H1 (cell line): ENCODE measurements at regions not wholly inside any gene's neighbourhood (a gene's known extent, or its start where the extent isn't known, plus 50 kb on each side); places are given as distances from the start of the nearest gene placed in this dataset.

Experiments used
- CTCF ChIA-PET: fragments of 300-600 bp; sonication (Branson Sonifier 250); formaldehyde crosslinking; loops from one replicate; lab custom pipeline; 2021; ENCODE audit not compliant: partially characterized antibody; lab: Charles Lee
- POLR2A ChIA-PET: fragments of 300-600 bp; sonication (Branson Sonifier 250); formaldehyde crosslinking; loops from one replicate; lab custom pipeline; 2021; ENCODE audit warnings: inconsistent platforms; ENCODE audit not compliant: partially characterized antibody; lab: Charles Lee
- DNase-seq, 2 experiments: peaks; one replicate each; pipeline versions ENCODE4 v3.0.0 to v3.0.0-alpha.2; 2010 to 2022; ENCODE audit warnings: low spot score in 2 of 2, low read depth in 1 of 2, mixed read lengths in 1 of 2
- FAIRE-seq: peaks from 2 replicates; lab custom pipeline; 2011; peaks lifted over from hg19 to GRCh38; lab: Jason Lieb, UNC
- H2AFZ ChIP-seq: 2 replicates; pipeline ENCODE4 v1.8.1; 2012; ENCODE audit warnings: low read length, inconsistent platforms
- H2AK5ac ChIP-seq: 2 replicates; pipeline ENCODE4 v1.6.1; 2013; ENCODE audit warnings: low read depth, low read length
- H2BK120ac ChIP-seq: replicated peaks from 2 replicates; pipeline ENCODE3; 2013; ENCODE audit warnings: low read depth, low read length, inconsistent platforms
- H2BK12ac ChIP-seq: 2 replicates; pipeline ENCODE4 v1.6.1; 2013; ENCODE audit warnings: low read depth, low read length
- H2BK15ac ChIP-seq: 2 replicates; pipeline ENCODE4 v1.6.1; 2013; ENCODE audit warnings: low read length
- H2BK20ac ChIP-seq: 2 replicates; pipeline ENCODE4 v1.6.1; 2013; ENCODE audit warnings: low read length
- H2BK5ac ChIP-seq: 2 replicates; pipeline ENCODE4 v1.6.1; 2013; ENCODE audit warnings: low read depth, low read length
- H3K14ac ChIP-seq: 2 replicates; pipeline ENCODE4 v1.6.1; 2013; ENCODE audit warnings: inconsistent platforms; ENCODE audit not compliant: insufficient read length
- H3K18ac ChIP-seq: 2 replicates; pipeline ENCODE4 v1.6.1; 2013; ENCODE audit warnings: low read length; ENCODE audit errors: extremely low read depth
- H3K23ac ChIP-seq: 2 replicates; pipeline ENCODE4 v1.6.1; 2013; ENCODE audit warnings: inconsistent platforms; ENCODE audit not compliant: insufficient read length
- H3K23me2 ChIP-seq: 2 replicates; pipeline ENCODE4 v1.6.1; 2013; ENCODE audit warnings: low read depth, low read length
- H3K27ac ChIP-seq: 2 replicates; pipeline ENCODE4 v1.6.1; 2011; ENCODE audit warnings: low read depth, low read length, inconsistent platforms
- H3K27me3 ChIP-seq, 4 experiments: replicated peaks in 1 of 4; 1 replicate in 1 of 4; 2 replicates in 3 of 4; pipeline versions ENCODE4 v1.6.1 to v1.8.1; 2011 to 2013; ENCODE audit warnings: low read length in 3 of 4, mild to moderate bottlenecking in 3 of 4, inconsistent platforms in 2 of 4, mixed read lengths in 2 of 4, moderate library complexity in 1 of 4; ENCODE audit not compliant: control insufficient read depth in 3 of 4, insufficient read depth in 3 of 4; ENCODE audit errors: extremely low read depth in 1 of 4
- H3K36me3 ChIP-seq, 4 experiments: 2 replicates each; pipeline versions ENCODE4 v1.6.1 to v1.8.1; 2011 to 2013; ENCODE audit warnings: mild to moderate bottlenecking in 4 of 4, low read length in 3 of 4, moderate library complexity in 2 of 4, control low read depth in 1 of 4, inconsistent platforms in 1 of 4; ENCODE audit not compliant: insufficient read depth in 4 of 4, control insufficient read depth in 2 of 4
- H3K4ac ChIP-seq: replicated peaks from 2 replicates; pipeline ENCODE3; 2013; ENCODE audit warnings: low read length, low read depth, mixed read lengths, inconsistent platforms; ENCODE audit not compliant: insufficient read length
- H3K4me1 ChIP-seq, 4 experiments: replicated peaks in 1 of 4; 1 replicate in 1 of 4; 2 replicates in 3 of 4; pipeline versions ENCODE4 v1.6.1 to v1.8.1; 2011 to 2013; ENCODE audit warnings: low read length in 3 of 4, inconsistent platforms in 2 of 4, mixed read lengths in 1 of 4; ENCODE audit not compliant: insufficient read depth in 4 of 4, control insufficient read depth in 3 of 4
- H3K4me2 ChIP-seq, 2 experiments: 2 replicates each; pipeline versions ENCODE4 v1.6.1 to v1.8.1; 2011 to 2013; ENCODE audit warnings: low read depth in 2 of 2, low read length in 2 of 2, control low read depth in 1 of 2, inconsistent platforms in 1 of 2, mild to moderate bottlenecking in 1 of 2; ENCODE audit not compliant: insufficient read depth in 1 of 2
- H3K4me3 ChIP-seq, 4 experiments: fragments of 200-600, 300-600 bp in 1 of 4; sonication (generic), shearing (Covaris generic), sonication (Bioruptor Twin) in 1 of 4; 2 replicates each; pipeline versions ENCODE4 v1.5.1 to v1.8.1; 2011 to 2016; ENCODE audit warnings: low read length in 4 of 4, low read depth in 3 of 4, control low read depth in 2 of 4, inconsistent platforms in 2 of 4, mild to moderate bottlenecking in 2 of 4, mixed read lengths in 1 of 4, moderate library complexity in 1 of 4; ENCODE audit not compliant: insufficient read depth in 2 of 4; ENCODE audit errors: extremely low read depth in 1 of 4
- H3K56ac ChIP-seq: replicated peaks from 2 replicates; pipeline ENCODE3; 2013; ENCODE audit warnings: low read depth, mild to moderate bottlenecking, mixed read lengths, low read length, inconsistent platforms; ENCODE audit not compliant: insufficient read length
- H3K79me1 ChIP-seq: 2 replicates; pipeline ENCODE4 v1.6.1; 2013; ENCODE audit warnings: low read depth, low read length, control low read depth
- H3K79me2 ChIP-seq, 2 experiments: 2 replicates each; pipeline versions ENCODE4 v1.6.1 to v1.8.1; 2012 to 2013; ENCODE audit warnings: low read length in 2 of 2, mild to moderate bottlenecking in 2 of 2, inconsistent platforms in 1 of 2; ENCODE audit not compliant: insufficient read depth in 2 of 2, control insufficient read depth in 1 of 2
- H3K9ac ChIP-seq, 4 experiments: replicated peaks in 1 of 4; 1 replicate in 1 of 4; 2 replicates in 3 of 4; pipeline versions ENCODE4 v1.6.1 to v1.8.1; 2011 to 2013; ENCODE audit warnings: low read depth in 3 of 4, low read length in 3 of 4, control low read depth in 2 of 4, mild to moderate bottlenecking in 2 of 4, moderate library complexity in 2 of 4, inconsistent platforms in 1 of 4; ENCODE audit errors: extremely low read depth in 1 of 4
- H3K9me3 ChIP-seq, 2 experiments: 2 replicates each; pipeline versions ENCODE4 v1.6.1 to v1.8.1; 2012 to 2013; ENCODE audit warnings: mild to moderate bottlenecking in 2 of 2, moderate library complexity in 2 of 2, control low read depth in 1 of 2, inconsistent platforms in 1 of 2, low read depth in 1 of 2, low read length in 1 of 2, mixed read lengths in 1 of 2; ENCODE audit not compliant: insufficient read depth in 2 of 2
- H4K20me1 ChIP-seq, 2 experiments: replicated peaks in 1 of 2; 2 replicates each; pipeline versions ENCODE3 to v1.8.1; 2011 to 2013; ENCODE audit warnings: inconsistent platforms in 2 of 2, low read length in 2 of 2, mild to moderate bottlenecking in 1 of 2; ENCODE audit not compliant: insufficient read depth in 2 of 2, control insufficient read depth in 1 of 2
- H4K5ac ChIP-seq: 2 replicates; pipeline ENCODE4 v1.6.1; 2013; ENCODE audit warnings: low read length, low read depth, mixed read lengths, inconsistent platforms; ENCODE audit not compliant: insufficient read length
- H4K8ac ChIP-seq: 2 replicates; pipeline ENCODE4 v1.8.0; 2013; ENCODE audit warnings: mild to moderate bottlenecking, moderate library complexity, low read length, inconsistent platforms; ENCODE audit not compliant: insufficient read depth; ENCODE audit errors: extremely low read depth
- H4K91ac ChIP-seq: replicated peaks from 2 replicates; pipeline ENCODE3; 2013; ENCODE audit warnings: low read length, mixed read lengths, inconsistent platforms; ENCODE audit not compliant: insufficient read length
- EGR1 ChIP-seq: IDR thresholded peaks from 2 replicates; pipeline ENCODE4 v1.6.1; 2011; ENCODE audit warnings: low read depth, low read length, borderline replicate concordance
- FOSL1 ChIP-seq: IDR thresholded peaks from 2 replicates; pipeline ENCODE4 v1.6.1; 2011; ENCODE audit warnings: mild to moderate bottlenecking, low read depth, low read length, moderate library complexity; ENCODE audit not compliant: insufficient read depth
- GABPA ChIP-seq: IDR thresholded peaks from 2 replicates; pipeline ENCODE4 v1.6.1; 2011; ENCODE audit warnings: mild to moderate bottlenecking, low read length, moderate library complexity, borderline replicate concordance; ENCODE audit not compliant: insufficient read depth
- JUN ChIP-seq: IDR thresholded peaks from 2 replicates; pipeline ENCODE4 v1.6.1; 2011; ENCODE audit warnings: low read depth, mild to moderate bottlenecking, improper control_type of control experiment, low read length
- JUND ChIP-seq: IDR thresholded peaks from 2 replicates; pipeline ENCODE4 v1.6.1; 2011; ENCODE audit warnings: mild to moderate bottlenecking, improper control_type of control experiment, low read length
- KDM4A ChIP-seq: IDR thresholded peaks from one replicate; pipeline ENCODE4 v1.7.1; 2012; ENCODE audit warnings: low read depth, mild to moderate bottlenecking, moderate library complexity, low read length, inconsistent platforms; ENCODE audit not compliant: severe bottlenecking
- RFX5 ChIP-seq: IDR thresholded peaks from 2 replicates; pipeline ENCODE4 v1.6.1; 2011; ENCODE audit warnings: low read depth, low read length, improper control_type of control experiment, borderline replicate concordance
- RNF2 ChIP-seq: fragments of 200-900, 300-1000 bp; sonication (generic); IDR thresholded peaks from 2 replicates; pipeline ENCODE4 v1.7.1; 2016; ENCODE audit warnings: borderline replicate concordance, low read depth, mild to moderate bottlenecking, antibody characterized with exemption, low read length; ENCODE audit not compliant: poor library complexity, severe bottlenecking; ENCODE audit errors: missing control alignments
- TCF12 ChIP-seq: IDR thresholded peaks from 2 replicates; pipeline ENCODE4 v1.6.1; 2011; ENCODE audit warnings: low read depth, mild to moderate bottlenecking, low read length
- TEAD4 ChIP-seq: IDR thresholded peaks from 2 replicates; pipeline ENCODE4 v1.6.1; 2012; ENCODE audit warnings: low read depth, low read length, inconsistent platforms, mixed read lengths
- ZNF274 ChIP-seq: IDR thresholded peaks from 2 replicates; pipeline ENCODE4 v1.7.0; 2012; ENCODE audit warnings: low read length, borderline replicate concordance; ENCODE audit errors: extremely low read depth
- WGBS, 2 experiments: shearing (Covaris generic) in 1 of 2; methylation state at CpG; one replicate each; pipeline versions ENCODE4 v1.1.6 to v1.1.7; 2013 to 2015; ENCODE audit warnings: low lambda C conversion rate in 2 of 2, mixed read lengths in 2 of 2, inconsistent platforms in 1 of 2, low coverage in 1 of 2, missing lambda C conversion rate in 1 of 2; ENCODE audit not compliant: insufficient replicate concordance in 2 of 2, insufficient coverage in 1 of 2, insufficient read length in 1 of 2; ENCODE audit errors: extremely low coverage in 1 of 2, missing lambda C conversion rate in 1 of 2; 5-methylcytosine and 5-hydroxymethylcytosine counted together
- TF ChIP-seq, protein P1 (sequence below): IDR thresholded peaks from 2 replicates; pipeline ENCODE4 v1.6.1; 2011; ENCODE audit warnings: low read length, improper control_type of control experiment

GRCh38 chr1:195851016-195851601, 757.1 kb downstream of the KCNT2 start:
- no peak for FAIRE-seq
- H3K27ac ChIP-seq: no peak overlapping the region
- no peak overlapping the region for H3K56ac ChIP-seq

More at GRCh38 chr1:195851016-195851601, 757.1 kb downstream of the KCNT2 start:
- H2BK15ac ChIP-seq: no peak overlapping the region
- H3K9me3 ChIP-seq: no peaks in the 10 kb centered on the region
- H3K9ac ChIP-seq: no peak overlapping the region
- no peak overlapping the region for H2BK120ac ChIP-seq
- H4K5ac ChIP-seq: no peak overlapping the region
- H3K23ac ChIP-seq: no peak overlapping the region
- WGBS, 2 experiments: 83% methylated on average over 5 of the region's 5 CpGs; no CpG with 5 or more reads in 1 of the 2 experiments
- no peak overlapping the region for H4K91ac ChIP-seq
- no peak overlapping the region for H2AK5ac ChIP-seq
- H3K14ac ChIP-seq: no peak overlapping the region
- H2BK20ac ChIP-seq: no peak overlapping the region
- H4K20me1 ChIP-seq: no peaks in the 10 kb centered on the region
- peak overlapping the region; percentile 49; the same call in 1 of the 2 replicates for H2AFZ ChIP-seq
- H3K4ac ChIP-seq: no peak overlapping the region
- H3K79me2 ChIP-seq: no peaks in the 10 kb centered on the region
- no peaks in the 10 kb centered on the region for H3K79me1 ChIP-seq
- no peak overlapping the region for H3K4me3 ChIP-seq
- no peak overlapping the region for H2BK12ac ChIP-seq
- no peaks in the 10 kb centered on the region for H3K36me3 ChIP-seq
- H3K27me3 ChIP-seq: no peaks in the 10 kb centered on the region
- H3K23me2 ChIP-seq: no peaks in the 10 kb centered on the region
- no peak for DNase-seq
- ChIA-PET CTCF (interaction anchor here (0.6 to 0.7 kb wide), 2 partner anchors 35 to 209 kb away, joined by 3 to 4 read pairs; no protein-coding TSS in a partner anchor), POLR2A (no interaction called here)
- H3K4me2 ChIP-seq: no peak overlapping the region
- H3K4me1 ChIP-seq: peaks cover 0 to 5% (median 3%) of the 10 kb centered on the region in 4 experiments; a peak in 3 of 7 replicates
- no peak overlapping the region for H4K8ac ChIP-seq
- H3K18ac ChIP-seq: no peak overlapping the region
- peak overlapping the region; percentile 41; the same call in 1 of the 2 replicates for H2BK5ac ChIP-seq
- TF ChIP-seq RFX5: no peak
- no peak for TF ChIP-seq FOSL1
- TF ChIP-seq ZNF274: no peak
- TF ChIP-seq TEAD4: no peak
- no peak for TF ChIP-seq JUN
- TF ChIP-seq, protein P1, sequence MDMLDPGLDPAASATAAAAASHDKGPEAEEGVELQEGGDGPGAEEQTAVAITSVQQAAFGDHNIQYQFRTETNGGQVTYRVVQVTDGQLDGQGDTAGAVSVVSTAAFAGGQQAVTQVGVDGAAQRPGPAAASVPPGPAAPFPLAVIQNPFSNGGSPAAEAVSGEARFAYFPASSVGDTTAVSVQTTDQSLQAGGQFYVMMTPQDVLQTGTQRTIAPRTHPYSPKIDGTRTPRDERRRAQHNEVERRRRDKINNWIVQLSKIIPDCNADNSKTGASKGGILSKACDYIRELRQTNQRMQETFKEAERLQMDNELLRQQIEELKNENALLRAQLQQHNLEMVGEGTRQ: no peak
- no peak for TF ChIP-seq EGR1
- no peak for TF ChIP-seq GABPA
- no peak for TF ChIP-seq JUND
- no peak for TF ChIP-seq RNF2
- TF ChIP-seq TCF12: no peak
- no peak for TF ChIP-seq KDM4A
